Transverse colon (tissue), 4 donors: ENCODE measurements at regions not wholly inside any gene's neighbourhood (a gene's known extent, or its start where the extent isn't known, plus 50 kb on each side); places are given as distances from the start of the nearest gene placed in this dataset.

Experiments
- DNase-seq: peaks from one replicate; pipeline ENCODE4 v3.0.0-alpha.2; 2019
- H3K27ac ChIP-seq, 4 donors: fragments of 200-600 bp; sonication (generic); 2 replicates each; pipeline ENCODE4 v1.5.1; 2016 to 2018; ENCODE audit warnings: inconsistent platforms in 4 of 4
- H3K27me3 ChIP-seq: fragments of 200-600 bp; sonication (generic); 2 replicates; pipeline ENCODE4 v1.5.1; 2017; ENCODE audit warnings: inconsistent platforms
- H3K36me3 ChIP-seq, 4 donors: fragments of 200-600 bp; sonication (generic); 2 replicates each; pipeline ENCODE4 v1.5.1; 2017 to 2019; ENCODE audit warnings: inconsistent platforms in 4 of 4
- H3K4me1 ChIP-seq, 4 donors: fragments of 200-600 bp; sonication (generic); 2 replicates each; pipeline ENCODE4 v1.5.1; 2017 to 2020; ENCODE audit warnings: inconsistent platforms in 4 of 4
- H3K4me3 ChIP-seq, 4 donors: fragments of 200-600 bp; sonication (generic); 1 replicate in 1 of 4; 2 replicates in 3 of 4; pipeline versions ENCODE4 v1.5.1 to v1.6.1; 2017 to 2019; ENCODE audit warnings: inconsistent platforms in 4 of 4
- H3K9me3 ChIP-seq, 2 donors: fragments of 200-600 bp; sonication (generic); 2 replicates each; pipeline ENCODE4 v1.5.1; 2017 to 2019; ENCODE audit warnings: inconsistent platforms in 2 of 2
- EP300 ChIP-seq: sonication (generic); formaldehyde crosslinking; IDR thresholded peaks from one replicate; pipeline ENCODE4 v1.6.1; 2017; ENCODE audit warnings: antibody characterized with exemption, low read depth
- POLR2A ChIP-seq: fragments of 450-650 bp; IDR thresholded peaks from one replicate; pipeline ENCODE4 v1.6.1; 2016; ENCODE audit warnings: antibody characterized with exemption, mild to moderate bottlenecking, moderate library complexity
- POLR2AphosphoS5 ChIP-seq, 3 donors: sonication (generic); formaldehyde crosslinking; IDR thresholded peaks; one replicate each; pipeline ENCODE4 v1.6.1; 2016; ENCODE audit warnings: antibody characterized with exemption in 3 of 3
- WGBS, 2 donors: methylation state at CpG; one replicate each; pipeline ENCODE4 v1.1.5; 2018; ENCODE audit warnings: low coverage in 1 of 2; 5-methylcytosine and 5-hydroxymethylcytosine counted together
- in situ Hi-C, 4 donors: fragments of 200-750 bp; cut with MboI; loops; one replicate each; pipeline versions ENCODE4 v1.15.0 to v1.15.1; 2017; ENCODE audit warnings: low sequenced_read_pairs in 3 of 4, low pct_ligation_motif_present in 1 of 4, low pct_unique_long_range_greater_than_20kb in 1 of 4
- intact Hi-C: fragments of 100-400 bp; cut with DNase I; formaldehyde crosslinking; loops from one replicate; pipeline ENCODE4 v1.15.1; 2023; ENCODE audit warnings: low total_unique reads
- TF ChIP-seq, protein P1 (sequence below), 5 experiments: fragments of 200-600 bp in 3 of 5; fragments of 450-650 bp in 2 of 5; sonication (generic) in 3 of 5; IDR thresholded peaks; 1 replicate in 2 of 5; 2 replicates in 3 of 5; pipeline ENCODE4 v1.5.1; 2016 to 2017; ENCODE audit warnings: antibody characterized with exemption in 5 of 5, inconsistent platforms in 3 of 5, mild to moderate bottlenecking in 2 of 5, moderate library complexity in 1 of 5

DNA sequence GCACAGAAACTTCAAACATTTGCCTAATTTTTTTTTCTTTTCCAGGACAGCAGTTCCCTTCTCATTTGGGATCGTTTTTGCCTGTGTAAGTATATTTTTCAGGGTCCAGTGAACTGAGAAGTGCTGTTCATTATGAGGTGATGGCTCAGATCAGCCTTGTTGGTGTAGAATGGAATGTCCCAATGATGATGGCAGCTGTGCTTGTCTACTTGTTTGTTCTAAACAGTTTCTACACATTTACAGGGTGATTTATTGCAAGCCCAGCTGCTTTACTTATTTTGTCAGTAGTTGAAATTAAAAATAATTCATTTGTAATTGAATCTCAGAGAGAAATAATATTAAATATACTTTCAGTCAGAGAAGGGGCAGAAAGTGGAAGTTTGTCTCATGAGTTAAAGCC, 337.6 kb upstream of the SEMA6A start:
- 50 to 67% methylated on average over 1 of the region's 1 CpG for WGBS, 2 donors

GRCh38 chr5:116911074-116911473, 336.5 kb upstream of the SEMA6A start:
- intact Hi-C loops: no loop called here
- Histone ChIP-seq H3K4me1 (no peaks in the 10 kb centered on the region), H3K36me3 (no peaks in the 10 kb centered on the region), H3K27me3 (no peaks in the 10 kb centered on the region), H3K9me3 (no peaks in the 10 kb centered on the region), H3K4me3 (no peak overlapping the region), H3K27ac (no peak overlapping the region)
- 95 to 100% methylated on average over 1 of the region's 1 CpG for WGBS, 2 donors
- TF ChIP-seq, protein P1, sequence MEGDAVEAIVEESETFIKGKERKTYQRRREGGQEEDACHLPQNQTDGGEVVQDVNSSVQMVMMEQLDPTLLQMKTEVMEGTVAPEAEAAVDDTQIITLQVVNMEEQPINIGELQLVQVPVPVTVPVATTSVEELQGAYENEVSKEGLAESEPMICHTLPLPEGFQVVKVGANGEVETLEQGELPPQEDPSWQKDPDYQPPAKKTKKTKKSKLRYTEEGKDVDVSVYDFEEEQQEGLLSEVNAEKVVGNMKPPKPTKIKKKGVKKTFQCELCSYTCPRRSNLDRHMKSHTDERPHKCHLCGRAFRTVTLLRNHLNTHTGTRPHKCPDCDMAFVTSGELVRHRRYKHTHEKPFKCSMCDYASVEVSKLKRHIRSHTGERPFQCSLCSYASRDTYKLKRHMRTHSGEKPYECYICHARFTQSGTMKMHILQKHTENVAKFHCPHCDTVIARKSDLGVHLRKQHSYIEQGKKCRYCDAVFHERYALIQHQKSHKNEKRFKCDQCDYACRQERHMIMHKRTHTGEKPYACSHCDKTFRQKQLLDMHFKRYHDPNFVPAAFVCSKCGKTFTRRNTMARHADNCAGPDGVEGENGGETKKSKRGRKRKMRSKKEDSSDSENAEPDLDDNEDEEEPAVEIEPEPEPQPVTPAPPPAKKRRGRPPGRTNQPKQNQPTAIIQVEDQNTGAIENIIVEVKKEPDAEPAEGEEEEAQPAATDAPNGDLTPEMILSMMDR (IDR thresholded peaks at IDR 0.05): no peak
- no peak for TF ChIP-seq POLR2AphosphoS5 (IDR thresholded peaks at IDR 0.05)
- TF ChIP-seq EP300: no peak
- TF ChIP-seq POLR2A: no peak
- in situ Hi-C loops: no loop called here
- no peak for DNase-seq

More for the DNA sequence above, 337.6 kb upstream of the SEMA6A start:
- Histone ChIP-seq H3K27me3 (no peaks in the 10 kb centered on the region), H3K4me3 (no peak overlapping the region), H3K36me3 (no peaks in the 10 kb centered on the region), H3K4me1 (no peaks in the 10 kb centered on the region), H3K27ac (no peak overlapping the region), H3K9me3 (no peaks in the 10 kb centered on the region)
- no peak for DNase-seq
- intact Hi-C loops (no loop called here), in situ Hi-C loops (no loop called here)
- TF ChIP-seq EP300: no peak
- TF ChIP-seq, protein P1 (IDR thresholded peaks at IDR 0.05): no peak
- TF ChIP-seq POLR2A: no peak
- TF ChIP-seq POLR2AphosphoS5 (IDR thresholded peaks at IDR 0.05): no peak

DNA sequence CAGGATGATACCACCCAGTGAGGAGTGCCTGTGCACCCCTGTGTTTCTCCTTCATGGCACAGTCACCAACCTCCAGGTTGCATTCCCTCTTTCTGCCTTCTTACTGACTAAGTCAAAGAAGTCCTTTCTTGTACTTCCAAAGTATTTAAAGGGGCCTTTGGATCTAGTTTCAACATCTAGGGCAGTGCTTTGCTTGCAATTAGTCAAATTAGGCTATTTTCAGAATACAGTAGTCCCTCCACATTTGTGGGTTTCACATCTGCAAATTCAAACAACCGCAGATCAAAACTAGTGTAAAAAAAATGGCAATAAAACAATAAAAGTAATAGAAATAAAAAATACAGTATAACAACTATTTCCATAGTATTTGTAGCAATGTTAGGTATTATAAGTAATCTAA, 333.9 kb upstream of the SEMA6A start:
- 83 to 89% methylated on average over 1 of the region's 1 CpG for WGBS, 2 donors
- no peak overlapping the region for H3K4me3 ChIP-seq
- intact Hi-C loops: no loop called here
- no peaks in the 10 kb centered on the region for H3K27me3 ChIP-seq
- in situ Hi-C loops: no loop called here
- no peak for DNase-seq
- no peaks in the 10 kb centered on the region for H3K9me3 ChIP-seq
- H3K27ac ChIP-seq: no peak overlapping the region
- no peak for TF ChIP-seq POLR2AphosphoS5 (IDR thresholded peaks at IDR 0.05)
- TF ChIP-seq POLR2A: no peak
- TF ChIP-seq, protein P1 (IDR thresholded peaks at IDR 0.05): no peak
- no peak for TF ChIP-seq EP300
- no peaks in the 10 kb centered on the region for H3K4me1 ChIP-seq
- H3K36me3 ChIP-seq: no peaks in the 10 kb centered on the region

DNA sequence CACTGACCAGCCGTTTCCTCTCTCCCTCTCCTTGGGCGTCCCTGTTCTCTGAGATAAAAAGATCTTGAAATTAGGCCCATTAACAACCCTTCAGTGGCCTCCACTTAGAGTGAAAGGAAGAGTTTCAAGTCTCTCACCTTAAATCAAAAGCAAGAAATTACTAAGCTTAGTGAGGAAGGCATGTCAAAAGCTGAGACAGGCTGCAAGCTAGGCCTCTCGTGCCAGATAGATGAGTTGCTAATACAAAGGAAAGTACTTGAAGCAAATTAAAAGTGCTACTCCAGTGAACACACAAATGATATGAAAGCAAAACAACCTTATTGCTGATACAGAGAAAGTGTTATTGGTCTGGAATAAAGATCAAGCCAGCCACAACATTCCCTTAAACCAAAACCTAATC, 331.3 kb upstream of the SEMA6A start:
- TF ChIP-seq, protein P1 (IDR thresholded peaks at IDR 0.05): no peak
- no peak for TF ChIP-seq POLR2AphosphoS5 (IDR thresholded peaks at IDR 0.05)
- 78 to 86% methylated on average over 3 of the region's 3 CpGs for WGBS, 2 donors
- H3K9me3 ChIP-seq: no peaks in the 10 kb centered on the region
- DNase-seq: no peak
- H3K4me3 ChIP-seq: no peak overlapping the region
- in situ Hi-C loops (no loop called here), intact Hi-C loops (no loop called here)
- no peaks in the 10 kb centered on the region for H3K36me3 ChIP-seq
- H3K27ac ChIP-seq: no peak overlapping the region
- H3K27me3 ChIP-seq: no peaks in the 10 kb centered on the region
- H3K4me1 ChIP-seq: no peaks in the 10 kb centered on the region
